ENCODE measurements at regions not wholly inside any gene's neighbourhood (a gene's known extent, or its start where the extent isn't known, plus 50 kb on each side); places are given as distances from the start of the nearest gene placed in this dataset.

DNA sequence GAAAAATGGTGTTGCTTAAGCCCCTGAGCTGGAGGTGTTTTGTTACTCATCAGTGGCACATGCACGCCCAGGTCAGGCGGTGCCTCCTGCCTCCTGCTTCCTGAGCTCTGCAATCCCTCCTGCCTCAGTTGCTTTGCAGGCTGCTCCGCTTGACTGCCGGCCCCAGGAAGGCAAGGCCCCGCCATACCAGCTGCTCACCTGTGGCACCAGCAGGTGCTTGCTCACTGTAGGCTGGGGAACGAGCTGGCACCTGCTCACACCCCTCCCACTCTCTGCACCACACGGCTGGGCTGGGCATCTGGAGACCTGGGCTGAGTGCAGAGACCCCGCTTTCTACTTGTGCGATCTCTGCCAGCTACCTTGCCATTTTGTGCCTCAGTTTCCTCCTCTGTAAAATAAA, 200.2 kb downstream of the RBFOX3 start:
- H3K9me2 ChIP-seq (ENCODE audit: insufficient read depth): no peaks in the 10 kb centered on the region
- H3K4me3 ChIP-seq (replicated peaks in 1 of 2; ENCODE audit: low read depth in 1 of 2, low read length in 2 of 2): no peak overlapping the region

More for the DNA sequence above, 200.2 kb downstream of the RBFOX3 start:
- TF ChIP-seq, protein P1, sequence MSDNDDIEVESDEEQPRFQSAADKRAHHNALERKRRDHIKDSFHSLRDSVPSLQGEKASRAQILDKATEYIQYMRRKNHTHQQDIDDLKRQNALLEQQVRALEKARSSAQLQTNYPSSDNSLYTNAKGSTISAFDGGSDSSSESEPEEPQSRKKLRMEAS (IDR thresholded peaks at IDR 0.05): no peak
- TF ChIP-seq EZH2phosphoT487 (IDR thresholded peaks at IDR 0.05; ENCODE audit: borderline replicate concordance): no peak
- TF ChIP-seq, protein P2, sequence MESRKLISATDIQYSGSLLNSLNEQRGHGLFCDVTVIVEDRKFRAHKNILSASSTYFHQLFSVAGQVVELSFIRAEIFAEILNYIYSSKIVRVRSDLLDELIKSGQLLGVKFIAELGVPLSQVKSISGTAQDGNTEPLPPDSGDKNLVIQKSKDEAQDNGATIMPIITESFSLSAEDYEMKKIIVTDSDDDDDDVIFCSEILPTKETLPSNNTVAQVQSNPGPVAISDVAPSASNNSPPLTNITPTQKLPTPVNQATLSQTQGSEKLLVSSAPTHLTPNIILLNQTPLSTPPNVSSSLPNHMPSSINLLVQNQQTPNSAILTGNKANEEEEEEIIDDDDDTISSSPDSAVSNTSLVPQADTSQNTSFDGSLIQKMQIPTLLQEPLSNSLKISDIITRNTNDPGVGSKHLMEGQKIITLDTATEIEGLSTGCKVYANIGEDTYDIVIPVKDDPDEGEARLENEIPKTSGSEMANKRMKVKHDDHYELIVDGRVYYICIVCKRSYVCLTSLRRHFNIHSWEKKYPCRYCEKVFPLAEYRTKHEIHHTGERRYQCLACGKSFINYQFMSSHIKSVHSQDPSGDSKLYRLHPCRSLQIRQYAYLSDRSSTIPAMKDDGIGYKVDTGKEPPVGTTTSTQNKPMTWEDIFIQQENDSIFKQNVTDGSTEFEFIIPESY (IDR thresholded peaks at IDR 0.05; ENCODE audit: extremely low read depth, insufficient replicate concordance, low read length): no peak
- no peak for TF ChIP-seq ELF1 (IDR thresholded peaks at IDR 0.05; ENCODE audit: borderline replicate concordance, low read depth)
- no peak for TF ChIP-seq ZNF274 (IDR thresholded peaks at IDR 0.05; ENCODE audit: low read depth, low read length)
- no peak for TF ChIP-seq EGR1 (IDR thresholded peaks at IDR 0.05; ENCODE audit: low read depth)
- TF ChIP-seq SRF (IDR thresholded peaks at IDR 0.05; ENCODE audit: low read depth): no peak
- no peak for TF ChIP-seq RAD21 (IDR thresholded peaks at IDR 0.05; ENCODE audit: low read depth)
- TF ChIP-seq, protein P3, sequence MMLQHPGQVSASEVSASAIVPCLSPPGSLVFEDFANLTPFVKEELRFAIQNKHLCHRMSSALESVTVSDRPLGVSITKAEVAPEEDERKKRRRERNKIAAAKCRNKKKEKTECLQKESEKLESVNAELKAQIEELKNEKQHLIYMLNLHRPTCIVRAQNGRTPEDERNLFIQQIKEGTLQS (IDR thresholded peaks at IDR 0.05): no peak
- no peak for TF ChIP-seq POLR2A (IDR thresholded peaks at IDR 0.05; ENCODE audit: borderline replicate concordance, extremely low read depth, insufficient read depth, insufficient read length)
- TF ChIP-seq CEBPB (IDR thresholded peaks at IDR 0.05; ENCODE audit: low read depth): no peak
- H3K36me3 ChIP-seq (ENCODE audit: control insufficient read depth in 1 of 2, insufficient read depth in 2 of 2, low read length in 2 of 2): no peaks in the 10 kb centered on the region
- ChIA-PET RAD21 (ENCODE audit: low non-redundant PET in 1 of 2, low total read pairs in 2 of 2, uncharacterized antibody in 2 of 2, unreplicated experiment in 2 of 2) (no interaction called here), POLR2A (no interaction called here), CTCF (interaction anchor here (1.2 to 1.7 kb wide), 2 partner anchors 10 to 17 kb away, joined by 4 to 5 read pairs; no protein-coding TSS in a partner anchor)
- ATAC-seq (no peak), DNase-seq (ENCODE audit: low read depth, low spot score) (no peak)
- no peak overlapping the region for H3K9ac ChIP-seq (ENCODE audit: low read length)
- H3K9me3 ChIP-seq (ENCODE audit: control insufficient read depth in 1 of 2, insufficient read depth in 1 of 2, low read depth in 1 of 2, low read length in 2 of 2): no peaks in the 10 kb centered on the region
- H3K4me1 ChIP-seq (ENCODE audit: control insufficient read depth in 1 of 2, insufficient read depth in 2 of 2, low read length in 2 of 2): no peaks in the 10 kb centered on the region
- no peak overlapping the region for H2AFZ ChIP-seq (ENCODE audit: low read depth, low read length, poor library complexity, severe bottlenecking)
- no peak overlapping the region for H3K4me2 ChIP-seq (ENCODE audit: low read length)
- H3K27ac ChIP-seq (ENCODE audit: low read depth, low read length): no peak overlapping the region
- intact Hi-C loops (cut with micrococcal nuclease): no loop called here
- peaks cover 78% of the 10 kb centered on the region for H3K27me3 ChIP-seq (ENCODE audit: insufficient read depth, low read length)
- BruUV-seq (replicated peaks): no TSS peak
- no peaks in the 10 kb centered on the region for H3K79me2 ChIP-seq (ENCODE audit: insufficient read depth, low read length)
- no peaks in the 10 kb centered on the region for H4K20me1 ChIP-seq (ENCODE audit: insufficient read depth)
